H7 (cell line): ENCODE measurements at regions not wholly inside any gene's neighbourhood (a gene's known extent, or its start where the extent isn't known, plus 50 kb on each side); places are given as distances from the start of the nearest gene placed in this dataset.

Source experiments
- DNase-seq: peaks from one replicate; pipeline ENCODE4 v3.0.0; 2012
- H3K27me3 ChIP-seq: 2 replicates; pipeline ENCODE4 v1.6.0; 2011; ENCODE audit warnings: mild to moderate bottlenecking, low read length; ENCODE audit not compliant: control insufficient read depth, insufficient read depth
- H3K36me3 ChIP-seq: replicated peaks from 2 replicates; pipeline ENCODE4 v1.5.1; 2011; ENCODE audit warnings: low read length; ENCODE audit not compliant: control insufficient read depth, insufficient read depth
- H3K4me3 ChIP-seq: 2 replicates; pipeline ENCODE4 v1.5.1; 2011; ENCODE audit warnings: low read depth, mild to moderate bottlenecking, control low read depth, low read length, moderate library complexity; ENCODE audit not compliant: insufficient read depth

- no peak overlapping the region for H3K4me3 ChIP-seq
- H3K36me3 ChIP-seq: no peaks in the 10 kb centered on the region
- no peak for DNase-seq
- no peaks in the 10 kb centered on the region for H3K27me3 ChIP-seq
Measured at GRCh38 chr10:128528781-128529180, 402.6 kb upstream of the MKI67 start.

- no peaks in the 10 kb centered on the region for H3K36me3 ChIP-seq
- H3K27me3 ChIP-seq: no peaks in the 10 kb centered on the region
- DNase-seq: no peak
- H3K4me3 ChIP-seq: no peak overlapping the region
Measured at GRCh38 chr10:128529225-128529624, 403.0 kb upstream of the MKI67 start.

GRCh38 chr10:128530301-128530700 is 404.1 kb upstream of the MKI67 start:
- no peak overlapping the region for H3K4me3 ChIP-seq
- peak; percentile 67 for DNase-seq
- H3K36me3 ChIP-seq: no peaks in the 10 kb centered on the region
- H3K27me3 ChIP-seq: no peaks in the 10 kb centered on the region

GRCh38 chr10:128530946-128531345 is 404.7 kb upstream of the MKI67 start:
- no peak overlapping the region for H3K4me3 ChIP-seq
- no peaks in the 10 kb centered on the region for H3K36me3 ChIP-seq
- no peaks in the 10 kb centered on the region for H3K27me3 ChIP-seq
- no peak for DNase-seq

GRCh38 chr10:128534686-128535085 is 408.5 kb upstream of the MKI67 start:
- H3K27me3 ChIP-seq: no peaks in the 10 kb centered on the region
- no peak for DNase-seq
- H3K4me3 ChIP-seq: no peak overlapping the region
- no peaks in the 10 kb centered on the region for H3K36me3 ChIP-seq

GRCh38 chr10:128536259-128536658 is 410.0 kb upstream of the MKI67 start:
- Histone ChIP-seq H3K27me3 (no peaks in the 10 kb centered on the region), H3K4me3 (no peak overlapping the region), H3K36me3 (no peaks in the 10 kb centered on the region)
- DNase-seq: no peak

GRCh38 chr10:128537834-128538330 is 411.7 kb upstream of the MKI67 start:
- Histone ChIP-seq H3K4me3 (no peak overlapping the region), H3K27me3 (no peaks in the 10 kb centered on the region; the same call in 1 of the 2 replicates), H3K36me3 (no peaks in the 10 kb centered on the region)
- no peak for DNase-seq

- DNase-seq: no peak
- H3K27me3 ChIP-seq: no peaks in the 10 kb centered on the region; the same call in 1 of the 2 replicates
- H3K36me3 ChIP-seq: no peaks in the 10 kb centered on the region
- H3K4me3 ChIP-seq: no peak overlapping the region
Measured at GRCh38 chr10:128538671-128539070, 412.4 kb upstream of the MKI67 start.

- DNase-seq: peak; percentile 49
- Histone ChIP-seq H3K4me3 (no peak overlapping the region), H3K27me3 (no peaks in the 10 kb centered on the region; the same call in 1 of the 2 replicates), H3K36me3 (no peaks in the 10 kb centered on the region)
Measured at GRCh38 chr10:128539510-128540127, 413.4 kb upstream of the MKI67 start.

- H3K4me3 ChIP-seq: peak overlapping the region; percentile 32; the same call in 1 of the 2 replicates
- no peaks in the 10 kb centered on the region for H3K36me3 ChIP-seq
- DNase-seq: peak; percentile 78
- H3K27me3 ChIP-seq: no peaks in the 10 kb centered on the region; the same call in 1 of the 2 replicates
Measured at GRCh38 chr10:128540128-128540762, 414.0 kb upstream of the MKI67 start.

GRCh38 chr10:128540781-128541761 is 414.8 kb upstream of the MKI67 start:
- Histone ChIP-seq H3K36me3 (no peaks in the 10 kb centered on the region), H3K27me3 (no peaks in the 10 kb centered on the region; the same call in 1 of the 2 replicates), H3K4me3 (peak overlapping the region; percentile 32)
- peak; percentile 80 for DNase-seq

GRCh38 chr10:128541926-128542475 is 415.8 kb upstream of the MKI67 start:
- H3K27me3 ChIP-seq: no peaks in the 10 kb centered on the region; the same call in 1 of the 2 replicates
- DNase-seq: no peak
- no peaks in the 10 kb centered on the region for H3K36me3 ChIP-seq
- no peak overlapping the region for H3K4me3 ChIP-seq

GRCh38 chr10:128542659-128543058 is 416.4 kb upstream of the MKI67 start:
- Histone ChIP-seq H3K4me3 (no peak overlapping the region), H3K36me3 (no peaks in the 10 kb centered on the region), H3K27me3 (no peaks in the 10 kb centered on the region; the same call in 1 of the 2 replicates)
- no peak for DNase-seq

- no peaks in the 10 kb centered on the region for H3K36me3 ChIP-seq
- no peak for DNase-seq
- no peak overlapping the region for H3K4me3 ChIP-seq
- H3K27me3 ChIP-seq: no peaks in the 10 kb centered on the region; the same call in 1 of the 2 replicates
Measured at GRCh38 chr10:128543151-128543550, 416.9 kb upstream of the MKI67 start.
